ENCODE measurements at regions not wholly inside any gene's neighbourhood (a gene's known extent, or its start where the extent isn't known, plus 50 kb on each side); places are given as distances from the start of the nearest gene placed in this dataset.
"Not testable (repeated sequence)": the region's sequence is repeated elsewhere in the genome, so short reads cannot be mapped to it uniquely, and the experiment has no call there.

GRCh38 chr6:74579794-74580193 is 626.1 kb downstream of the COL12A1 start:
- no peak for DNase-seq (ENCODE audit: low spot score)

GRCh38 chr6:74579047-74579446 is 626.8 kb downstream of the COL12A1 start:
- DNase-seq (ENCODE audit: low spot score), result no peak

DNA sequence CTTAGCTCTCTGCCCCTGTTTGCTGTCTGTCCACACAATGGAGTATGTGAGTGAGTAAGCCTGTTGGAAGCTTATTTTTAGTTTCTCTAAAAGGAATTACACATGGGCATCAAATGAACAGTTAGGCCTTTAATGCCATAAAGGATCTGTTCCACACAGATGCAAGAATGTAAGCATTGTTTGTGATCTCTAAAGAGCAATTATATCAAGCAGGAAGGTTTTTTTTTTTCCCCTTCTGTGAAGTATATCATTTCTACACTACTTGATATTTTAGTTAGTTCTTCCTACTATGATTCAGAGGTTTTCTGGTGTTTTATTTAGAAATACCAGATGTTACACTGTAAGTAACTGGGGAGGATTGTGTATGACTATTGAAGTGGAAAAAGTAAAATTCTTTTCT is 627.5 kb downstream of the COL12A1 start:
- no peak for DNase-seq (ENCODE audit: low spot score)

DNA sequence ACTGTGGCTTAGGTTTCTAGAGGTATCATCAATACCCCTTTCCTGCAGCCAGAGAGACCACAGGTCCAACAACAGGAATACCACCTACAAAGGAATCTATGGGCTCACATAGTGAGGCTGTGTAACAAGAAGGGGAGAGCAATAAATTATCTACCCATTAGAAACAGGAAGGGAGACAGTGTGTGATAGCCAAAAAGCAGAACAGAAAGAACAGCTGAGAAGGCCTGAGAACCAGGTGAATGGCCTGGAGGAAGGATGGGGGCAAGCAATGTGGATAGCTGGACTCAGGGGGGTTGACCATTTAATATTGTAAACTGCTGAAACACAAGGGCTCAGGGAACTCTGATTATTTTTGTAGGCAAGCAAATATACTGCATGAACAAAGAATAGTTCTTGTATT is 628.2 kb downstream of the COL12A1 start:
- no peak for DNase-seq (ENCODE audit: low spot score)

DNA sequence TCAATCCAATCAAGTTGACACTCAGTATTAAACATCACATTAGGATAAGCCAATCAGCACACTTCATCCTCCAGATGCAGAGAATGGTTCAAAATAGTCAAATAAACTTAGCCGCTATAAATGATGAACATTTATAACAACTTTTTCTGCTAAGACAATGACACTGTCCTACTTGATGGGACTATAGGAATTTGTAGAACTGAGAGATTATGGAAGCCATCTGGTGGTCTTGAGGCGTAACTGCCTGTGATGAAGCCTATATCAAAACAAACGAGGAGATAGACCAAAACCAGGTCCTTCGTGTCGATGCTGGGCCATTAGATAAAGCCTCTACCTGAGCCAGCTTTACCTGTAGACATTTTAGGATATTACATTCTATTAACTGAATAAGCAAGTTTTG is 631.1 kb downstream of the COL12A1 start:
- DNase-seq (ENCODE audit: low spot score), result no peak

DNA sequence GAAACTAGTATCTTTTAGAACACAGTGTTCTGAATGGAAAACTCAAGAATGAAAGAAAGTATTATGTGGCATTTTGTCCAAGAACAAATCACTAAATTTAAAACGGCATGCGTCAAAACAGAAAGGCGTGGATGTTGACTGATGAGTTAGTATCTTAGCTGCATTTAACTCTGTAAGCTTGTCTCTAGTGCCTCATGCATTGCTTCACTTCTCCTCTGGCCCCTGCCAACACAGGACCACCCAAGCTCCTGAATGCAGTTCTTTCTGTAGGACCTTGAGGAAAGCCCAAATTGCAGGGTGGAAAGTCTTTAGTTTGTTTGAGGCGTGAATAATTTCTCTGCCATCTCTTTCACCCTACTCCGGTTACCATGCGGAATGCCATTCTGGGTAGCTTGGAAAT is 632.2 kb downstream of the COL12A1 start:
- no peak for DNase-seq (ENCODE audit: low spot score)

- no peak for DNase-seq (ENCODE audit: low spot score)
Measured at GRCh38 chr6:74570044-74570443, 635.8 kb downstream of the COL12A1 start.

- DNase-seq (ENCODE audit: low spot score), result no peak
Measured at GRCh38 chr6:74568861-74569260, 637.0 kb downstream of the COL12A1 start.

- DNase-seq (ENCODE audit: low spot score), result not testable (repeated sequence)
Measured at GRCh38 chr6:74567923-74568290, 637.9 kb downstream of the COL12A1 start.

DNA sequence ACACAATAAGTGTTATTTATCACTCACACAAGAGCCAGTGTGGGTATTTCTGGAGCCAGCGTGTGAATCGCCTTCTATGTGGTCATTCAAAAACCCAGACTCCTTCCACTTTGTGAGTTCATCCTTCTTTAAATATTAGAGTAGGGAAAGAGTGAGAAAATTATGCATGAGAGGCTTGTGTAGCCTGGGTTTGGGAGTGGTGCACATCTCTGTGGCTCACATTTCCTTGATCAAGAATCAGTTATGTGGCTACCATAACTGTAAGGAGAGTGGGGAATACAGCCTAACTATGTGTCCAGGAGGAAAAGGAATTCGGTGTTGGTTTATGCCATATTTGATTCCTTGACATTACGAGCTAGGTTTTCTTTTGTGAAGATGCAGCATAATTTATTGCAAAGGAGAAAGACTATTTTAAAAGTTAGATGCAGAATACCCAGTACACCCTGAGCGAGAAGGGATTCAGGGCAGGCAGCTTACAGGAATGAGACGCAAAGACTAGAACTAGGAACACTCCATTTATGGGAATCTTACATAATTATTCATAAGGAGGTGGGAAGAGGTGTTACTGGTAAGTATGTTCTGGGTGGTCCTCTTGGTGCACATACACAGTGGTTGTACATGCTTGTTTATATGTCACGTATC is 638.5 kb downstream of the COL12A1 start:
- DNase-seq (ENCODE audit: low spot score), result no peak

DNA sequence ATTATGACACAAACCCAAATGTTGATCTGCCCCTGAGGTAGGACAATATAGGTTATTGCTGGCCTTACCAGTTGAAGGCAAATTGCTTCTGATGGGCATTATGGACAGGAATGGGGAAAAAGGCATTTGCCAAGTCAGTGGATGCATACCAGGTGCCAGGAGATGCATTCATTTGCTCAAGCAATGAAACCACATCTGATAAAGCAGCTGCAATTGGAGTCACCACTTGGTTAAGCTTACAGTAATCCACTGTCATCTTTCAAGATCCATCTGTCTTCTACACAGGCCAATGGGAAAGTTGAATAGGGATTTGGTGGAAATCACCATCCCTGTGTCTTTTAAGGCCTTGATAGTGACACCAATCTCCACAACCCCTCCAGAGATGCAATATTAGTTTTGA is 648.6 kb downstream of the COL12A1 start:
- no peak for DNase-seq (ENCODE audit: low spot score)

- no peak for DNase-seq (ENCODE audit: low spot score)
Measured at GRCh38 chr6:74554041-74554440, 651.8 kb downstream of the COL12A1 start.

- no peak for DNase-seq (ENCODE audit: low spot score)
Measured at GRCh38 chr6:74551896-74552295, 654.0 kb downstream of the COL12A1 start.

GRCh38 chr6:74550821-74551220 is 655.0 kb downstream of the COL12A1 start:
- no peak for DNase-seq (ENCODE audit: low spot score)

DNA sequence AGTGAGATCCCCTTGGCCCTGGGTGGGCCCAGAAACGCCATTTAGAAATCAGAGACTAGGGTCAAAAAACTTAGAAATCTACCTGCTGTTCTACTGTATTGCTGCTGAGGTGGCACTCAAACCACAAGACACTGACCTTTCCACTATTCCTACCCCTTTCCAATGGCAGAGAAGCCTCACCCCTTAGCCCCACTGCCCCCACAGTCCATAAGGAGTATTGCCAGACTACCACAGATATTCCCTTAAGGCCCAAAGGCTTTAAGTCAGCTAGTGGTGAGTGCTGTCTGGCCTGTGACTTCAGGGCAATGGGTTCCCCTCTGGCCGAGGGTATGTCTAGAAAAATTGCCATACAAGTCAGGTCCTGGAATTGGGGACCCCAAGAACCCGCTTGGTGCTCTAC is 656.1 kb downstream of the COL12A1 start:
- DNase-seq (ENCODE audit: low spot score), result no peak

DNA sequence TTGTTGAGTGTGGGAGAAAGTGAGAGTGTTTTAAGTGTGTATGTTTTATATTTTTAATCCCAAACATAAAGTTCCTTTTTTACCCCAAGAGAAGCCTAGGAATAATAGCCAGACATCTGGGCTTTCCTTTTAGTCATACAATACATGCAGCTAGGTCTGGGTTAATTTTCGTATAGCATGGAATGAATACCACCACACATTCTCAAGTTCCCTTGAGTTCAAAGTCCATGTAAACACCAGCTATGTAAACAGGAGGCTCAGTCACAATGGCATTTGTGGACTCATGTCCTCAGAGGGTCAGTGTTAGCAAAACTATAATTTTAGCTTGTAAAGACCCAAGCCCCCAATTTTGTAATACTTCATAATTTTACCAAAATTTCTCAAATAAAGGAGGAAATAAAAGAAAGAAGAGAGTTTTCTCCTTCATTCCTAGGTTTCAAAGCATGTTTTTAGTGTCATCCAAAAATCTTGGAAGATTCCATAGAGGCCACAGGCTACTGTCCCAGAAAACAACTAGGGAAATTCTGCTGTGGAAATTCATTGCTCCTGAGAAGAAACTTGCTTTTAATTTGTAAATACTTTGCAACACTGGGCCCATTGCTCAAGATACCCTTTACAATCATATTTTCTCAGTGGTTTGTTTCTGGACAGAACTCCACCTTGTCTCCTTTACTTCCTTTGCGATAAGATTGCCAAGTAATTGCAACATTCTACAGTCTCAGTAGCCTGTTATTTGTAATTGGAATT is 671.2 kb downstream of the COL12A1 start:
- no peak for DNase-seq (ENCODE audit: low spot score)

DNA sequence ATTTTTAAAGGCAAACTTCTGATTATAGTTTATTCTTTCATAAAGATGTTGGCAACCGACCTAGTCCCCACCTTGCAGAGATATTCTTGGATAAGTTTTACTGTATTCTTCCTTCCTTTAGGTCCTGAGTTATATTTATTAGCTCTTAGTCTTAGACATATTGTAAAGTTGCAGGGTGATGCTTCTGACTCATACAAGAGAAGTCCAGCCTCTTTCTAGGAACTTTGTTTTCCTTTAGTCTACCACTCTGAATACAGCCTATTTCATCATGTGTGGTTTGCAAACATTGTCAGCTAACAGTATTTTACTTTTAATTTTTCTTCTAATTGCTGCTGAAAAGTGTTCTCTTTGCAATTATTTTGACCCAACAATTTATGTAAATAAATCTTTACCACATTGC is 686.7 kb downstream of the COL12A1 start:
- DNase-seq (ENCODE audit: low spot score), result no peak

DNA sequence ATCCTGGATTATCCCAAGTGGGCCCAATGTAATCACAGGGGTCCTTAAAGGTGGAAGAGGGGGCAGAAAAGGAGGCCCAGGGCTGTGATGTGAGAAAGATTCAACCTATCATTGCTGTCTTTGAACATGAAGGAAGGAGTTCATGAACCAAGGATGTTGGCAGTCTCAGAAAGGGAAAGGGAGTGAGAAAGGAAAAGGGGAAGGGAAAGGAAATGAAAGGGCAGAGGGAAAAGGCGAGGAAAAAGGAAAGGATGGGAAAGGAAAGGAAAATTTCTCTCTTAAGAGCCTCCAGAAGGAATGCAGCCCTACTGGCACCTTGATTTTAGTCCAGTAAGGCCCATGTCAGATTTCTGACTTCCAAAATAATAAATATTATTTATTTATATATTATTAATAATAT is 687.8 kb downstream of the COL12A1 start:
- DNase-seq (ENCODE audit: low spot score), result no peak

DNA sequence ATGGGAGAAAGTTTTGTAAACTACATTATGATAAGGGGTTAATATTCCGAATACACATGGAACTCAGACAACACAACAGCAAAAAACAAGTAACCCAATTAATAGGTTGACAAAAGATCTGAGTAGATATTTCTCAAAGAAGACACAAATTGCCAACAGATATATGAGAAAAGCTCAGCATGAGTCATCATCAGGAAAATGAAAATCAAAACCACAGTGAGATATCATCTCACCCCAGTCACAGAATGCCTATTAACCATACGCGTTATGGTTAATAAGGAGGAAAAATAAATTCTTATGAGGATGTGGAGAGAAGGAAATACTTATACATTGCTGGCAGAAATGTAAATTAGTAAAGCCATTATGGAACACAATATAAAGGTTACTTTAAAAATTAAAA is 695.0 kb downstream of the COL12A1 start:
- no peak for DNase-seq (ENCODE audit: low spot score)

DNA sequence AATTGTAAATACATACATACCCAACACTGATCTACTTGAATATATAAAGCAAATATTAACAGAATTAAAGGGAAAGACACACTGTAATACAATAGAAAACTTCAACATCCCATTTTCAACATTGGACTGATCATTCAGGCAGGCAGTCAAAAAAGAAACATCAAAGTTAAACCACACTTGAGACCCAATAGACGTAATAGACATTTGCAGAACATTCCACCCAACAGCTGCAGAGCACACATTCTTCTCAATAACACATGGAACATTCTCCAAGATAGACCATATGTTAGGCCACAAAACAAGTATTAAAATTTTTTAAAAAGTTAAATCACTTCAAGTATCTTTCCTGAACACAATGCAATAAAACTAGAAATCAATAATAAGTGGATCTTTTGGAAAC is 698.2 kb downstream of the COL12A1 start:
- no peak for DNase-seq (ENCODE audit: low spot score)

GRCh38 chr6:74505391-74505790 is 700.5 kb downstream of the COL12A1 start:
- no peak for DNase-seq (ENCODE audit: low spot score)

GRCh38 chr6:74504941-74505340 is 700.9 kb downstream of the COL12A1 start:
- no peak for DNase-seq (ENCODE audit: low spot score)

DNA sequence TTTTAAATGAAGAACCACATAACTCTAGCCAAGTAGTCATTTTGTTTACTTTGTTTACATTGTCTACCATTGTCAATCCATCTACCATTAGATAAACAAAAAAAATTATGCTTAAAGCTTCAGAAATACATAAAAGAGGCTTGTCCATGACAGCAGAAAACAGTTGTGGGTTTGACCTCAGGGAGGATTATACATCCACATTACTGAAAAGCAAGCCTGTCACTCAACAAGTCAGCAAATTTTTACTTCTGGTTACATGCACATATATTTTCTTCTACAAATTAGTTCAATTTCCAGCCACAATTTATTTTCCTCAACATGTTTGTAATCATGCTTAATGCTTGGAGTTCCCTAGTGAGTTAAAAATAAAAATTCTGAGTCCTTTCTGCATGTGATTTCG is 713.3 kb downstream of the COL12A1 start:
- no peak for DNase-seq (ENCODE audit: low spot score)

- DNase-seq (ENCODE audit: low spot score), result no peak
Measured at GRCh38 chr6:74491844-74492374, 713.9 kb downstream of the COL12A1 start.

Data from ecto neural progenitor cell (in vitro differentiated cells).